SK-N-SH (cell line): ENCODE measurements at regions not wholly inside any gene's neighbourhood (a gene's known extent, or its start where the extent isn't known, plus 50 kb on each side); places are given as distances from the start of the nearest gene placed in this dataset.

Experiments used
- CTCF ChIA-PET: fragments of 300-600, 350-600 bp; formaldehyde crosslinking; extraction: SDS; loops from one replicate; lab custom pipeline; 2021; lab: Yijun Ruan, JAX
- POLR2A ChIA-PET: fragments of 350-600 bp; sonication (Branson Sonifier 250); formaldehyde crosslinking; extraction: SDS; loops from one replicate; lab custom pipeline; 2020; ENCODE audit warnings: antibody characterized with exemption, inconsistent platforms; lab: Yijun Ruan, JAX
- DNase-seq: peaks from one replicate; pipeline ENCODE4 v3.0.0; 2012
- H2AFZ ChIP-seq: fragments of 200-600 bp; sonication (generic); 2 replicates; pipeline ENCODE4 v1.8.1; 2016; ENCODE audit warnings: antibody characterized with exemption, mild to moderate bottlenecking, low read depth
- H3F3A ChIP-seq: fragments of 200-600 bp; sonication (generic); replicated peaks from 2 replicates; pipeline ENCODE3; 2016; ENCODE audit warnings: antibody characterized with exemption, mild to moderate bottlenecking; ENCODE audit not compliant: insufficient read depth
- H3K27ac ChIP-seq, 2 experiments: fragments of 200-500 bp in 1 of 2; fragments of 200-600 bp in 1 of 2; sonication (Bioruptor generic) in 1 of 2; sonication (generic), shearing (Covaris generic) in 1 of 2; 2 replicates each; pipeline versions ENCODE4 v1.5.1 to v1.6.1; 2014 to 2016; ENCODE audit warnings: low read depth in 2 of 2, inconsistent platforms in 1 of 2, low read length in 1 of 2, mild to moderate bottlenecking in 1 of 2, mixed read lengths in 1 of 2
- H3K27me3 ChIP-seq: fragments of 200-600 bp; sonication (generic), shearing (Covaris generic); 2 replicates; pipeline ENCODE4 v1.6.1; 2016; ENCODE audit warnings: mixed run types; ENCODE audit not compliant: insufficient read depth
- H3K36me3 ChIP-seq, 2 experiments: fragments of 200-500 bp in 1 of 2; fragments of 200-600 bp in 1 of 2; sonication (Bioruptor generic) in 1 of 2; sonication (generic) in 1 of 2; replicated peaks in 1 of 2; 2 replicates each; pipeline versions ENCODE3 to v1.5.1; 2014 to 2016; ENCODE audit warnings: low read length in 1 of 2, mild to moderate bottlenecking in 1 of 2; ENCODE audit not compliant: insufficient read depth in 2 of 2, control insufficient read depth in 1 of 2
- H3K4me1 ChIP-seq, 2 experiments: fragments of 200-500 bp in 1 of 2; fragments of 200-600 bp in 1 of 2; sonication (Bioruptor generic) in 1 of 2; sonication (generic), shearing (Covaris generic) in 1 of 2; 2 replicates each; pipeline versions ENCODE4 v1.5.1 to v1.6.1; 2014 to 2016; ENCODE audit warnings: low read depth in 1 of 2, low read length in 1 of 2, mixed run types in 1 of 2; ENCODE audit not compliant: insufficient read depth in 2 of 2, control insufficient read depth in 1 of 2
- H3K4me2 ChIP-seq: fragments of 200-600 bp; sonication (generic), shearing (Covaris generic); 2 replicates; pipeline ENCODE4 v1.6.1; 2017; ENCODE audit warnings: mixed run types
- H3K4me3 ChIP-seq, 2 experiments: fragments of 200-500 bp in 1 of 2; fragments of 200-600 bp in 1 of 2; sonication (Bioruptor generic) in 1 of 2; sonication (generic), shearing (Covaris generic) in 1 of 2; 2 replicates each; pipeline versions ENCODE4 v1.5.1 to v1.8.1; 2014 to 2016; ENCODE audit warnings: low read depth in 2 of 2, inconsistent platforms in 1 of 2, low read length in 1 of 2, mild to moderate bottlenecking in 1 of 2, mixed read lengths in 1 of 2, moderate library complexity in 1 of 2
- H3K79me2 ChIP-seq: fragments of 200-600 bp; sonication (generic); 2 replicates; pipeline ENCODE4 v1.8.1; 2017; ENCODE audit warnings: mild to moderate bottlenecking; ENCODE audit not compliant: insufficient read depth
- H3K9ac ChIP-seq: fragments of 200-600 bp; sonication (generic); 2 replicates; pipeline ENCODE4 v1.6.1; 2017; ENCODE audit warnings: mixed run types
- H3K9me2 ChIP-seq: fragments of 200-600 bp; sonication (generic); 2 replicates; pipeline ENCODE4 v1.6.1; 2017; ENCODE audit warnings: mixed run types
- H3K9me3 ChIP-seq: fragments of 200-600 bp; sonication (generic); 2 replicates; pipeline ENCODE4 v1.6.1; 2017; ENCODE audit warnings: mixed run types, mild to moderate bottlenecking, moderate library complexity
- H4K20me1 ChIP-seq: fragments of 200-600 bp; sonication (generic); 2 replicates; pipeline ENCODE4 v1.6.1; 2017; ENCODE audit warnings: mild to moderate bottlenecking, mixed run types; ENCODE audit not compliant: insufficient read depth
- CHD2 ChIP-seq: fragments of 150-350 bp; IDR thresholded peaks from 2 replicates; pipeline ENCODE4 v1.6.1; 2018; ENCODE audit warnings: low read length; ENCODE audit not compliant: partially characterized antibody
- ELF1 ChIP-seq: IDR thresholded peaks from 2 replicates; pipeline ENCODE4 v1.4.0; 2012
- EP300 ChIP-seq, 2 experiments: IDR thresholded peaks; 2 replicates each; pipeline versions ENCODE4 v1.4.0 to v1.6.1; 2012; ENCODE audit warnings: borderline replicate concordance in 1 of 2, low read depth in 1 of 2, low read length in 1 of 2
- FOXJ3 ChIP-seq: sonication (generic); formaldehyde crosslinking; IDR thresholded peaks from 2 replicates; pipeline ENCODE4 v1.5.1; 2020; ENCODE audit warnings: mild to moderate bottlenecking, missing genetic modification reagents
- FOXM1 ChIP-seq: IDR thresholded peaks from 2 replicates; pipeline ENCODE4 v1.4.0; 2012; ENCODE audit warnings: low read depth, mild to moderate bottlenecking
- GABPA ChIP-seq: IDR thresholded peaks from 2 replicates; pipeline ENCODE4 v1.4.0; 2012; ENCODE audit warnings: low read depth, mild to moderate bottlenecking
- GATA2 ChIP-seq: sonication (generic); formaldehyde crosslinking; IDR thresholded peaks from 2 replicates; pipeline ENCODE4 v1.5.0; 2020; ENCODE audit warnings: mild to moderate bottlenecking, missing genetic modification reagents
- IRF3 ChIP-seq: fragments of 150-350 bp; IDR thresholded peaks from 2 replicates; pipeline ENCODE4 v1.6.1; 2016; ENCODE audit warnings: mild to moderate bottlenecking, low read depth, low read length
- JUND ChIP-seq: IDR thresholded peaks from 2 replicates; pipeline ENCODE4 v1.4.0; 2012
- NFIC ChIP-seq: IDR thresholded peaks from 2 replicates; pipeline ENCODE4 v1.4.0; 2012; ENCODE audit warnings: borderline replicate concordance
- POLR2AphosphoS5 ChIP-seq: IDR thresholded peaks from 2 replicates; pipeline ENCODE4 v1.6.1; 2012; ENCODE audit warnings: low read depth, low read length
- RCOR1 ChIP-seq: fragments of 150-350 bp; IDR thresholded peaks from 2 replicates; pipeline ENCODE4 v1.6.1; 2017; ENCODE audit warnings: antibody characterized with exemption, low read length
- RFX5 ChIP-seq: IDR thresholded peaks from 2 replicates; pipeline ENCODE4 v1.6.1; 2012; ENCODE audit warnings: mild to moderate bottlenecking, improper control_type of control experiment, low read length
- SIN3A ChIP-seq: IDR thresholded peaks from 2 replicates; pipeline ENCODE4 v1.6.1; 2012; ENCODE audit warnings: low read depth, mild to moderate bottlenecking, low read length, moderate library complexity, borderline replicate concordance
- TCF12 ChIP-seq: IDR thresholded peaks from 2 replicates; pipeline ENCODE4 v1.4.0; 2012
- WGBS: methylation state at CpG from one replicate; pipeline ENCODE4 v1.1.6; 2017; ENCODE audit warnings: low lambda C conversion rate; 5-methylcytosine and 5-hydroxymethylcytosine counted together
- TF ChIP-seq, protein P1 (sequence below): IDR thresholded peaks from 2 replicates; pipeline ENCODE4 v1.4.0; 2012; ENCODE audit warnings: low read depth
- TF ChIP-seq, protein P2 (sequence below): fragments of 150-350 bp; IDR thresholded peaks from 2 replicates; pipeline ENCODE4 v1.6.1; 2017; ENCODE audit warnings: antibody characterized with exemption, low read length, low read depth, borderline replicate concordance

GRCh38 chr18:46299465-46300008 is 195.4 kb downstream of the HAUS1 start:
- Histone ChIP-seq H4K20me1 (no peaks in the 10 kb centered on the region), H3K9me2 (no peaks in the 10 kb centered on the region), H3K79me2 (no peaks in the 10 kb centered on the region), H3K27ac (no peak overlapping the region), H3F3A (no peaks in the 10 kb centered on the region), H3K4me3 (no peak overlapping the region)
- CTCF ChIA-PET, result interaction anchor here (1.7 to 2.2 kb wide), 2 partner anchors 18 to 359 kb away, joined by 4 to 9 read pairs; no protein-coding TSS in a partner anchor
- POLR2A ChIA-PET, result no interaction called here
- TF ChIP-seq TCF12, result no peak
- no peak for TF ChIP-seq CHD2
- TF ChIP-seq, protein P1, sequence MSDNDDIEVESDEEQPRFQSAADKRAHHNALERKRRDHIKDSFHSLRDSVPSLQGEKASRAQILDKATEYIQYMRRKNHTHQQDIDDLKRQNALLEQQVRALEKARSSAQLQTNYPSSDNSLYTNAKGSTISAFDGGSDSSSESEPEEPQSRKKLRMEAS, result no peak
- TF ChIP-seq, all 33 proteins: peak for 0
- H3K9me3 ChIP-seq, result no peaks in the 10 kb centered on the region
- H3K4me1 ChIP-seq, result no peaks in the 10 kb centered on the region
- H3K4me2 ChIP-seq, result no peak overlapping the region
- no peak overlapping the region for H2AFZ ChIP-seq
- WGBS, result 61% methylated on average over 7 of the region's 7 CpGs
- H3K36me3 ChIP-seq, result no peaks in the 10 kb centered on the region
- no peak for DNase-seq
- no peaks in the 10 kb centered on the region for H3K27me3 ChIP-seq
- H3K9ac ChIP-seq, result no peak overlapping the region

- no peak overlapping the region for H3K27ac ChIP-seq
- no peak overlapping the region for H3K4me2 ChIP-seq
- no peaks in the 10 kb centered on the region for H3K27me3 ChIP-seq
- H3K9me2 ChIP-seq, result no peaks in the 10 kb centered on the region
- H3K4me3 ChIP-seq, result no peak overlapping the region
- no peaks in the 10 kb centered on the region for H3K4me1 ChIP-seq
- no peak overlapping the region for H2AFZ ChIP-seq
- H3F3A ChIP-seq, result no peaks in the 10 kb centered on the region
- H3K9ac ChIP-seq, result no peak overlapping the region
- H3K9me3 ChIP-seq, result no peaks in the 10 kb centered on the region
- H3K36me3 ChIP-seq, result no peaks in the 10 kb centered on the region
- TF ChIP-seq RCOR1 (no peak), GATA2 (CRISPR knock-in tag) (no peak), IRF3 (no peak), FOXM1 (no peak), POLR2AphosphoS5 (no peak), NFIC (no peak), CHD2 (no peak), RFX5 (no peak), JUND (no peak), ELF1 (no peak), GABPA (no peak), EP300 (IDR thresholded peaks at IDR 0.05; ENCODE audit: borderline replicate concordance in 1 of 2, low read depth in 1 of 2, low read length in 1 of 2) (no peak), FOXJ3 (CRISPR knock-in tag) (no peak), SIN3A (no peak), TCF12 (no peak)
- TF ChIP-seq, protein P2, sequence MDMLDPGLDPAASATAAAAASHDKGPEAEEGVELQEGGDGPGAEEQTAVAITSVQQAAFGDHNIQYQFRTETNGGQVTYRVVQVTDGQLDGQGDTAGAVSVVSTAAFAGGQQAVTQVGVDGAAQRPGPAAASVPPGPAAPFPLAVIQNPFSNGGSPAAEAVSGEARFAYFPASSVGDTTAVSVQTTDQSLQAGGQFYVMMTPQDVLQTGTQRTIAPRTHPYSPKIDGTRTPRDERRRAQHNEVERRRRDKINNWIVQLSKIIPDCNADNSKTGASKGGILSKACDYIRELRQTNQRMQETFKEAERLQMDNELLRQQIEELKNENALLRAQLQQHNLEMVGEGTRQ, result no peak
- H3K79me2 ChIP-seq, result no peaks in the 10 kb centered on the region
- ChIA-PET CTCF (no interaction called here), POLR2A (no interaction called here)
- no peaks in the 10 kb centered on the region for H4K20me1 ChIP-seq
- 65% methylated on average over 6 of the region's 6 CpGs for WGBS
- DNase-seq, result no peak
Measured at GRCh38 chr18:46301081-46301480, 196.9 kb downstream of the HAUS1 start.
